Mammary epithelial cell (primary cell): ENCODE measurements at regions not wholly inside any gene's neighbourhood (a gene's known extent, or its start where the extent isn't known, plus 50 kb on each side); places are given as distances from the start of the nearest gene placed in this dataset.

Source experiments
- EZH2 ChIP-seq: IDR thresholded peaks from 2 replicates; pipeline ENCODE4 v1.6.1; 2012; ENCODE audit warnings: low read length, inconsistent platforms, borderline replicate concordance
- TF ChIP-seq, protein P1 (sequence below), 2 donors: IDR thresholded peaks in 1 of 2; conservative IDR thresholded peaks in 1 of 2; 2 replicates each; pipeline ENCODE4 v1.5.1; 2011 to 2012; ENCODE audit warnings: inconsistent platforms in 2 of 2, low read length in 2 of 2, mild to moderate bottlenecking in 2 of 2, control low read depth in 1 of 2, low read depth in 1 of 2; ENCODE audit not compliant: insufficient read depth in 1 of 2; ENCODE audit errors: extremely low read depth in 1 of 2

DNA sequence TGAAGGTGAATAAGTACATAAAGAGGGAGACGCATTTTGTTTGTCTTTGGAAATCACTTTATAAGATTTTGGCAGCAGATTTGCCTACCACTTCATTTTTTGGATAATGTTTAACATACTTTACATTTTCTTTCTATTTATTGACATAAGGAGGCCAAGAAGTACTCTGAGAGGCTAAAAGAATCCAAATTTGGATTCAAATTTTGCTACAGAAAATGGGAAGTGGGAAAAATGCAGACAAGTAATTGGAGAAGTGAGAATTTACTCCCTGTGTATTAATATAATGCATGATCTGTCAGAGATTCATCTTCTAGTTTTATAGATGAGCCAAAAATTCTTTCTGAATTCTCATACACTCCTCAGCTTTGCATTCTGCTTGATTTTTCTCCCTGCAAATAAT is 411.2 kb upstream of the CTNND2 start:
- TF ChIP-seq, protein P1, sequence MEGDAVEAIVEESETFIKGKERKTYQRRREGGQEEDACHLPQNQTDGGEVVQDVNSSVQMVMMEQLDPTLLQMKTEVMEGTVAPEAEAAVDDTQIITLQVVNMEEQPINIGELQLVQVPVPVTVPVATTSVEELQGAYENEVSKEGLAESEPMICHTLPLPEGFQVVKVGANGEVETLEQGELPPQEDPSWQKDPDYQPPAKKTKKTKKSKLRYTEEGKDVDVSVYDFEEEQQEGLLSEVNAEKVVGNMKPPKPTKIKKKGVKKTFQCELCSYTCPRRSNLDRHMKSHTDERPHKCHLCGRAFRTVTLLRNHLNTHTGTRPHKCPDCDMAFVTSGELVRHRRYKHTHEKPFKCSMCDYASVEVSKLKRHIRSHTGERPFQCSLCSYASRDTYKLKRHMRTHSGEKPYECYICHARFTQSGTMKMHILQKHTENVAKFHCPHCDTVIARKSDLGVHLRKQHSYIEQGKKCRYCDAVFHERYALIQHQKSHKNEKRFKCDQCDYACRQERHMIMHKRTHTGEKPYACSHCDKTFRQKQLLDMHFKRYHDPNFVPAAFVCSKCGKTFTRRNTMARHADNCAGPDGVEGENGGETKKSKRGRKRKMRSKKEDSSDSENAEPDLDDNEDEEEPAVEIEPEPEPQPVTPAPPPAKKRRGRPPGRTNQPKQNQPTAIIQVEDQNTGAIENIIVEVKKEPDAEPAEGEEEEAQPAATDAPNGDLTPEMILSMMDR (conservative IDR thresholded peaks at IDR 0.05 in 1 of 2, IDR thresholded peaks at IDR 0.05 in 1 of 2; ENCODE audit: extremely low read depth in 1 of 2, insufficient read depth in 1 of 2, low read depth in 1 of 2, low read length in 2 of 2) = no peak
- TF ChIP-seq EZH2 = no peak
